ENCODE measurements at regions not wholly inside any gene's neighbourhood (a gene's known extent, or its start where the extent isn't known, plus 50 kb on each side); places are given as distances from the start of the nearest gene placed in this dataset.
A peak's percentile ranks its signal among the peaks of the same experiment; 100 is the strongest.
"Not testable (repeated sequence)": the region's sequence is repeated elsewhere in the genome, so short reads cannot be mapped to it uniquely, and the experiment has no call there.

- Histone ChIP-seq H2AFZ (ENCODE audit: low read length, unreplicated experiment) (no peak overlapping the region), H3K79me2 (ENCODE audit: control insufficient read depth, insufficient read depth, low read length, unreplicated experiment) (no peaks in the 10 kb centered on the region), H3K4me3 (ENCODE audit: low read depth, low read length) (no peak overlapping the region), H3K36me3 (ENCODE audit: insufficient read depth, low read length) (no peaks in the 10 kb centered on the region), H3K27me3 (ENCODE audit: insufficient read depth, low read length) (no peaks in the 10 kb centered on the region), H3K27ac (ENCODE audit: low read depth, low read length) (no peak overlapping the region), H3K4me1 (ENCODE audit: control insufficient read depth, insufficient read depth, low read length, unreplicated experiment) (peaks cover 5% of the 10 kb centered on the region)
Observed at GRCh38 chr9:17083258-17083657, 51.6 kb upstream of the CNTLN start.

GRCh38 chr9:17082343-17083064 is 52.3 kb upstream of the CNTLN start:
- no peak overlapping the region for H3K27ac ChIP-seq (ENCODE audit: low read depth, low read length)
- no peak overlapping the region for H3K4me3 ChIP-seq (ENCODE audit: low read depth, low read length)
- peak overlapping the region; percentile 44 for H2AFZ ChIP-seq (ENCODE audit: low read length, unreplicated experiment)
- H3K36me3 ChIP-seq (ENCODE audit: insufficient read depth, low read length), result no peaks in the 10 kb centered on the region
- H3K27me3 ChIP-seq (ENCODE audit: insufficient read depth, low read length), result no peaks in the 10 kb centered on the region
- peaks cover 5% of the 10 kb centered on the region for H3K4me1 ChIP-seq (ENCODE audit: control insufficient read depth, insufficient read depth, low read length, unreplicated experiment)
- no peaks in the 10 kb centered on the region for H3K79me2 ChIP-seq (ENCODE audit: control insufficient read depth, insufficient read depth, low read length, unreplicated experiment)

- Histone ChIP-seq H3K4me1 (ENCODE audit: control insufficient read depth, insufficient read depth, low read length, unreplicated experiment) (peaks cover 5% of the 10 kb centered on the region), H3K79me2 (ENCODE audit: control insufficient read depth, insufficient read depth, low read length, unreplicated experiment) (no peaks in the 10 kb centered on the region), H2AFZ (ENCODE audit: low read length, unreplicated experiment) (no peak overlapping the region), H3K27ac (ENCODE audit: low read depth, low read length) (no peak overlapping the region), H3K36me3 (ENCODE audit: insufficient read depth, low read length) (no peaks in the 10 kb centered on the region), H3K27me3 (ENCODE audit: insufficient read depth, low read length) (no peaks in the 10 kb centered on the region), H3K4me3 (ENCODE audit: low read depth, low read length) (no peak overlapping the region)
Observed at GRCh38 chr9:17081814-17082213, 53.0 kb upstream of the CNTLN start.

GRCh38 chr9:17081351-17081750 is 53.5 kb upstream of the CNTLN start:
- H3K27ac ChIP-seq (ENCODE audit: low read depth, low read length), result no peak overlapping the region
- peaks cover 5% of the 10 kb centered on the region for H3K4me1 ChIP-seq (ENCODE audit: control insufficient read depth, insufficient read depth, low read length, unreplicated experiment)
- H3K79me2 ChIP-seq (ENCODE audit: control insufficient read depth, insufficient read depth, low read length, unreplicated experiment), result no peaks in the 10 kb centered on the region
- H3K4me3 ChIP-seq (ENCODE audit: low read depth, low read length), result no peak overlapping the region
- H3K27me3 ChIP-seq (ENCODE audit: insufficient read depth, low read length), result no peaks in the 10 kb centered on the region
- H3K36me3 ChIP-seq (ENCODE audit: insufficient read depth, low read length), result no peaks in the 10 kb centered on the region
- no peak overlapping the region for H2AFZ ChIP-seq (ENCODE audit: low read length, unreplicated experiment)

- H3K36me3 ChIP-seq (ENCODE audit: insufficient read depth, low read length), result no peaks in the 10 kb centered on the region
- H3K27ac ChIP-seq (ENCODE audit: low read depth, low read length), result no peak overlapping the region
- H2AFZ ChIP-seq (ENCODE audit: low read length, unreplicated experiment), result no peak overlapping the region
Observed at GRCh38 chr9:17075758-17076485, 58.9 kb upstream of the CNTLN start.

GRCh38 chr9:17075146-17075757 is 59.6 kb upstream of the CNTLN start:
- no peaks in the 10 kb centered on the region for H3K27me3 ChIP-seq (ENCODE audit: insufficient read depth, low read length)
- no peaks in the 10 kb centered on the region for H3K36me3 ChIP-seq (ENCODE audit: insufficient read depth, low read length)
- H3K4me1 ChIP-seq (ENCODE audit: control insufficient read depth, insufficient read depth, low read length, unreplicated experiment), result no peaks in the 10 kb centered on the region
- no peak overlapping the region for H3K27ac ChIP-seq (ENCODE audit: low read depth, low read length)
- H3K79me2 ChIP-seq (ENCODE audit: control insufficient read depth, insufficient read depth, low read length, unreplicated experiment), result no peaks in the 10 kb centered on the region
- no peak overlapping the region for H2AFZ ChIP-seq (ENCODE audit: low read length, unreplicated experiment)
- no peak overlapping the region for H3K4me3 ChIP-seq (ENCODE audit: low read depth, low read length)

More at GRCh38 chr9:17075758-17076485, 58.9 kb upstream of the CNTLN start:
- Histone ChIP-seq H3K4me3 (ENCODE audit: low read depth, low read length) (no peak overlapping the region), H3K27me3 (ENCODE audit: insufficient read depth, low read length) (no peaks in the 10 kb centered on the region), H3K4me1 (ENCODE audit: control insufficient read depth, insufficient read depth, low read length, unreplicated experiment) (no peaks in the 10 kb centered on the region), H3K79me2 (ENCODE audit: control insufficient read depth, insufficient read depth, low read length, unreplicated experiment) (no peaks in the 10 kb centered on the region)

GRCh38 chr9:17072563-17072962 is 62.3 kb upstream of the CNTLN start:
- not testable (repeated sequence) for H3K4me3 ChIP-seq (ENCODE audit: low read depth, low read length); H2AFZ ChIP-seq (ENCODE audit: low read length, unreplicated experiment); H3K79me2 ChIP-seq (ENCODE audit: control insufficient read depth, insufficient read depth, low read length, unreplicated experiment); H3K4me1 ChIP-seq (ENCODE audit: control insufficient read depth, insufficient read depth, low read length, unreplicated experiment); H3K36me3 ChIP-seq (ENCODE audit: insufficient read depth, low read length); H3K27me3 ChIP-seq (ENCODE audit: insufficient read depth, low read length); H3K27ac ChIP-seq (ENCODE audit: low read depth, low read length)

- Histone ChIP-seq H3K4me3 (ENCODE audit: low read depth, low read length) (no peak overlapping the region), H3K36me3 (ENCODE audit: insufficient read depth, low read length) (no peaks in the 10 kb centered on the region), H3K79me2 (ENCODE audit: control insufficient read depth, insufficient read depth, low read length, unreplicated experiment) (no peaks in the 10 kb centered on the region), H3K27ac (ENCODE audit: low read depth, low read length) (no peak overlapping the region), H2AFZ (ENCODE audit: low read length, unreplicated experiment) (no peak overlapping the region), H3K27me3 (ENCODE audit: insufficient read depth, low read length) (no peaks in the 10 kb centered on the region), H3K4me1 (ENCODE audit: control insufficient read depth, insufficient read depth, low read length, unreplicated experiment) (peaks cover 8% of the 10 kb centered on the region)
Observed at GRCh38 chr9:17068671-17069070, 66.2 kb upstream of the CNTLN start.

GRCh38 chr9:17065062-17065461 is 69.8 kb upstream of the CNTLN start:
- no peak overlapping the region for H3K27ac ChIP-seq (ENCODE audit: low read depth, low read length)

GRCh38 chr9:17064558-17064957 is 70.3 kb upstream of the CNTLN start:
- H3K79me2 ChIP-seq (ENCODE audit: control insufficient read depth, insufficient read depth, low read length, unreplicated experiment), result no peaks in the 10 kb centered on the region
- H2AFZ ChIP-seq (ENCODE audit: low read length, unreplicated experiment), result no peak overlapping the region

More at GRCh38 chr9:17065062-17065461, 69.8 kb upstream of the CNTLN start:
- H3K79me2 ChIP-seq (ENCODE audit: control insufficient read depth, insufficient read depth, low read length, unreplicated experiment), result no peaks in the 10 kb centered on the region
- no peaks in the 10 kb centered on the region for H3K27me3 ChIP-seq (ENCODE audit: insufficient read depth, low read length)
- H3K4me1 ChIP-seq (ENCODE audit: control insufficient read depth, insufficient read depth, low read length, unreplicated experiment), result peaks cover 8% of the 10 kb centered on the region
- H3K4me3 ChIP-seq (ENCODE audit: low read depth, low read length), result no peak overlapping the region
- no peak overlapping the region for H2AFZ ChIP-seq (ENCODE audit: low read length, unreplicated experiment)
- no peaks in the 10 kb centered on the region for H3K36me3 ChIP-seq (ENCODE audit: insufficient read depth, low read length)

More at GRCh38 chr9:17064558-17064957, 70.3 kb upstream of the CNTLN start:
- H3K27me3 ChIP-seq (ENCODE audit: insufficient read depth, low read length), result no peaks in the 10 kb centered on the region
- H3K4me1 ChIP-seq (ENCODE audit: control insufficient read depth, insufficient read depth, low read length, unreplicated experiment), result peaks cover 8% of the 10 kb centered on the region
- no peak overlapping the region for H3K27ac ChIP-seq (ENCODE audit: low read depth, low read length)
- no peaks in the 10 kb centered on the region for H3K36me3 ChIP-seq (ENCODE audit: insufficient read depth, low read length)
- H3K4me3 ChIP-seq (ENCODE audit: low read depth, low read length), result no peak overlapping the region
